ENCODE measurements at regions not wholly inside any gene's neighbourhood (a gene's known extent, or its start where the extent isn't known, plus 50 kb on each side); places are given as distances from the start of the nearest gene placed in this dataset.

DNA sequence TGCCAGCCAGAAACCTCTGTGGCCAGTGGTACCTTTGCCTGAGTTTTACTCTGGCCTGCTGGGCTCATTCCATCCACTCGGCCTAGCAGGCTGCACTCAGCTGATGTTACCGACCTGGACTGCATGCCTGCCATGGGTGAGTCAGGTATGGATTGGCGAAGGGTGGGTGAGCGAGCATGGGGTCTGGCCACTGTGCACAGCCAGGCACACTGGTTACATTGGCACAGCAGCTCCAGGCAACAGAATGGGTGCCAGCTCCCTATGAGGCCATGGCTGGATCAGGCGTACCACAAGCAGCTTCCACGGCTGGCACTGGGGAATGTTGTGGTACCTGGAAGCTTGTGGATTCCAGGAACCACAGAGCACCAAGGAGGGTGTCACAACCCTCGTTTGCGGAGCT, 685.7 kb downstream of the SLC16A7 start:
- TF ChIP-seq POLR2AphosphoS5 (IDR thresholded peaks at IDR 0.05) (no peak), EP300 (IDR thresholded peaks at IDR 0.05) (no peak), POLR2A (IDR thresholded peaks at IDR 0.05) (no peak)
- TF ChIP-seq, protein P1, sequence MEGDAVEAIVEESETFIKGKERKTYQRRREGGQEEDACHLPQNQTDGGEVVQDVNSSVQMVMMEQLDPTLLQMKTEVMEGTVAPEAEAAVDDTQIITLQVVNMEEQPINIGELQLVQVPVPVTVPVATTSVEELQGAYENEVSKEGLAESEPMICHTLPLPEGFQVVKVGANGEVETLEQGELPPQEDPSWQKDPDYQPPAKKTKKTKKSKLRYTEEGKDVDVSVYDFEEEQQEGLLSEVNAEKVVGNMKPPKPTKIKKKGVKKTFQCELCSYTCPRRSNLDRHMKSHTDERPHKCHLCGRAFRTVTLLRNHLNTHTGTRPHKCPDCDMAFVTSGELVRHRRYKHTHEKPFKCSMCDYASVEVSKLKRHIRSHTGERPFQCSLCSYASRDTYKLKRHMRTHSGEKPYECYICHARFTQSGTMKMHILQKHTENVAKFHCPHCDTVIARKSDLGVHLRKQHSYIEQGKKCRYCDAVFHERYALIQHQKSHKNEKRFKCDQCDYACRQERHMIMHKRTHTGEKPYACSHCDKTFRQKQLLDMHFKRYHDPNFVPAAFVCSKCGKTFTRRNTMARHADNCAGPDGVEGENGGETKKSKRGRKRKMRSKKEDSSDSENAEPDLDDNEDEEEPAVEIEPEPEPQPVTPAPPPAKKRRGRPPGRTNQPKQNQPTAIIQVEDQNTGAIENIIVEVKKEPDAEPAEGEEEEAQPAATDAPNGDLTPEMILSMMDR (IDR thresholded peaks at IDR 0.05): no peak
- intact Hi-C loops (cut with DNase I): no loop called here
- 89 to 91% methylated on average over 8 of the region's 8 CpGs for WGBS, 2 donors

GRCh38 chr12:60290532-60290931, 694.7 kb downstream of the SLC16A7 start:
- H3K27me3 ChIP-seq: no peaks in the 10 kb centered on the region
- no peak for DNase-seq
- H3K27ac ChIP-seq: no peak overlapping the region
- H3K36me3 ChIP-seq: no peaks in the 10 kb centered on the region
- 42 to 70% methylated on average over 1 of the region's 1 CpG for WGBS, 2 donors
- peaks cover 0 to 8% (median 0%) of the 10 kb centered on the region in 4 donors for H3K9me3 ChIP-seq
- no peaks in the 10 kb centered on the region for H3K4me1 ChIP-seq
- H3K4me3 ChIP-seq: no peak overlapping the region
- TF ChIP-seq POLR2AphosphoS5 (IDR thresholded peaks at IDR 0.05): no peak
- TF ChIP-seq EP300 (IDR thresholded peaks at IDR 0.05): no peak
- TF ChIP-seq, protein P1 (IDR thresholded peaks at IDR 0.05): no peak
- intact Hi-C loops (cut with DNase I): no loop called here

More for the DNA sequence above, 685.7 kb downstream of the SLC16A7 start:
- H3K4me1 ChIP-seq: no peaks in the 10 kb centered on the region
- no peak overlapping the region for H3K4me3 ChIP-seq
- no peak for DNase-seq
- H3K27me3 ChIP-seq: no peaks in the 10 kb centered on the region
- H3K36me3 ChIP-seq: no peaks in the 10 kb centered on the region
- no peaks in the 10 kb centered on the region for H3K9me3 ChIP-seq
- H3K27ac ChIP-seq: no peak overlapping the region

GRCh38 chr12:60308366-60308991, 712.6 kb downstream of the SLC16A7 start:
- no peak for DNase-seq
- H3K4me1 ChIP-seq: no peaks in the 10 kb centered on the region
- TF ChIP-seq, protein P1 (IDR thresholded peaks at IDR 0.05): no peak
- no peak for TF ChIP-seq EP300 (IDR thresholded peaks at IDR 0.05)
- no peak for TF ChIP-seq POLR2AphosphoS5 (IDR thresholded peaks at IDR 0.05)
- TF ChIP-seq POLR2A (IDR thresholded peaks at IDR 0.05): no peak
- 23 to 39% methylated on average over 1 of the region's 1 CpG for WGBS, 2 donors
- no peaks in the 10 kb centered on the region for H3K9me3 ChIP-seq
- intact Hi-C loops (cut with DNase I): no loop called here
- no peak overlapping the region for H3K27ac ChIP-seq
- no peaks in the 10 kb centered on the region for H3K27me3 ChIP-seq
- H3K36me3 ChIP-seq: no peaks in the 10 kb centered on the region
- no peak overlapping the region for H3K4me3 ChIP-seq

DNA sequence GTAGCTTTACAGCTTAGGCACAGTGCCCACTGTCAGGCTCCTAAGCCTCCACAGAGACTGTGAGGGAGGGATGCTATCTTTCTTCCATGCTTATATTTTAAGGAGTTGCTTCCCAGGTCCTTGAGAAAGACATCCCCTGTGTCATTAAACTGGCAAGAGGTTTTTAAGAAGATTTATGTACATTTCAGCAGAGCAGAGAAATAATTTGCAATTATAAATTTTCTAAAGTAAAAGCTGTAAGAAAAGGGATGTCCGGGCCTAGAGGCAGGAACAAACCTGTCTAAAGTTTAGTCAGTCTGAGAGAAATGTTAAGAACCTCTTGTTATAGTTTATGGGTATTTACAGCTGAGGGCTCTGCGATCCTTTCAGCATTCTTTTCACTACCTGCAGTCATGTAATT, 716.1 kb downstream of the SLC16A7 start:
- Histone ChIP-seq H3K4me1 (no peaks in the 10 kb centered on the region), H3K9me3 (no peaks in the 10 kb centered on the region), H3K36me3 (no peaks in the 10 kb centered on the region), H3K27ac (no peak overlapping the region), H3K27me3 (no peaks in the 10 kb centered on the region), H3K4me3 (no peak overlapping the region)
- intact Hi-C loops (cut with DNase I): no loop called here
- DNase-seq: no peak
- TF ChIP-seq POLR2AphosphoS5 (IDR thresholded peaks at IDR 0.05) (no peak), EP300 (IDR thresholded peaks at IDR 0.05) (no peak), POLR2A (IDR thresholded peaks at IDR 0.05) (no peak)
- TF ChIP-seq, protein P1 (IDR thresholded peaks at IDR 0.05): no peak
- WGBS, 2 donors: 18 to 40% methylated on average over 2 of the region's 2 CpGs

DNA sequence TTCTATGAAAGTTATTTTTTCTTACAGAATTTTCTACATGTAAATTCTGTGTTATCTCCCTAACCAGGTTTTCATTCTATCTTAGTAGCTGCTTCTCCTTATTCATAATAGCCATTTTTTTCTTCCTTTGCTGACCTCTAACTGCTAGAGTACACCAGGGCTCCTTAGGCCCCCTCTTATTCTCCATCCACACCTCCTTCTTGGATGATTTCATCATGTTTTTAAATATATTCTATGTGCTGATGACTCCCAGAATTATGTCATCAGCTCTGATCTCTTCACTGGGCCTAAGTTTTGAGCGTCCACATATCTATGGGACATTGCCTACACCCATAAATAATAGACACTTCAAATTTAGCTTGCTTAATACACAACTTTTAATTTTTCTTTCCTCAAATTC, 721.5 kb downstream of the SLC16A7 start:
- Histone ChIP-seq H3K4me1 (no peaks in the 10 kb centered on the region), H3K27me3 (no peaks in the 10 kb centered on the region), H3K36me3 (no peaks in the 10 kb centered on the region), H3K27ac (no peak overlapping the region), H3K9me3 (no peaks in the 10 kb centered on the region), H3K4me3 (no peak overlapping the region)
- DNase-seq: no peak
- 82 to 86% methylated on average over 1 of the region's 1 CpG for WGBS, 2 donors
- intact Hi-C loops (cut with DNase I): no loop called here
- TF ChIP-seq POLR2AphosphoS5 (IDR thresholded peaks at IDR 0.05) (no peak), EP300 (IDR thresholded peaks at IDR 0.05) (no peak)

Data from sigmoid colon (tissue), 6 donors.